Colonic mucosa (tissue), 4 donors: ENCODE measurements at regions not wholly inside any gene's neighbourhood (a gene's known extent, or its start where the extent isn't known, plus 50 kb on each side); places are given as distances from the start of the nearest gene placed in this dataset.
"Not testable (repeated sequence)": the region's sequence is repeated elsewhere in the genome, so short reads cannot be mapped to it uniquely, and the experiment has no call there.

Experiments used
- DNase-seq: peaks from one replicate; pipeline ENCODE4 v3.0.0-alpha.2; 2020
- H3K27ac ChIP-seq: fragments of 200-600 bp; one replicate; pipeline ENCODE4 v1.8.0; 2021
- H3K27me3 ChIP-seq: fragments of 200-600 bp; one replicate; pipeline ENCODE4 v1.8.0; 2021
- H3K36me3 ChIP-seq: fragments of 200-600 bp; one replicate; pipeline ENCODE4 v1.8.0; 2021
- H3K4me1 ChIP-seq: fragments of 200-600 bp; one replicate; pipeline ENCODE4 v1.8.0; 2021; ENCODE audit warnings: mild to moderate bottlenecking
- H3K4me3 ChIP-seq: fragments of 200-600 bp; one replicate; pipeline ENCODE4 v1.8.0; 2021
- H3K9ac ChIP-seq, 2 donors: one replicate each; pipeline ENCODE4 v1.7.0; 2013; ENCODE audit warnings: control low read depth in 2 of 2, low read depth in 2 of 2, low read length in 2 of 2
- H3K9me3 ChIP-seq: fragments of 200-600 bp; one replicate; pipeline ENCODE4 v1.8.0; 2021
- CTCF ChIP-seq: fragments of 200-600 bp; IDR thresholded peaks from one replicate; pipeline ENCODE4 v1.8.0; 2022; ENCODE audit warnings: antibody characterized with exemption, mild to moderate bottlenecking
- intact Hi-C: fragments of 100-400 bp; cut with DNase I; formaldehyde crosslinking; loops from one replicate; pipeline ENCODE4 v1.14.1; 2022
- donor health status: healthy.
- donor health status: DM: no; HTN: no; CAD: no.
- donor health status: DM: no; HTN: no; CAD: no.

DNA sequence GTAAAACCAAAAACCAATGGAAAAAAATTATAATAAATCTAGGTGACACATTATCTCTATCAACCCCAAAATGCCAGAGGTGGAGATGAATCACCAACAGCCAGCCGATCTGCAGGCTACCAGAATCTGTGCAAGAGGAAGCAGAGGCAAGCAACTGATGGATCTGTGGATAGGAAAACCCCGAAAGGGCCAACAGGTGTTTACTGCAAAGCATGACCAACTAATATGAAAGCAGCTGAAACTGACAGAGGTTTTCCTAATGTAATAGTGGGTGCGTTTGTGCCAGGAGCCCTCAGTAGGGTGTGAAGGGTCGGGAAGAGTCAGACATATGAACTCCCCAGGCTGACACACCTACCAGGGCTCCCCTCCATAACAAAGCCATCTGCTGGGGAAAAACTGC is 554.6 kb downstream of the RFC3 start:
- no peak overlapping the region for H3K9ac ChIP-seq
- no peak overlapping the region for H3K27ac ChIP-seq
- no peak for DNase-seq
- no peaks in the 10 kb centered on the region for H3K9me3 ChIP-seq
- no peak overlapping the region for H3K4me3 ChIP-seq
- no peaks in the 10 kb centered on the region for H3K27me3 ChIP-seq
- no peaks in the 10 kb centered on the region for H3K36me3 ChIP-seq
- no peaks in the 10 kb centered on the region for H3K4me1 ChIP-seq
- intact Hi-C loops: no loop called here
- no peak for TF ChIP-seq CTCF

GRCh38 chr13:34376483-34376882 is 558.5 kb downstream of the RFC3 start:
- TF ChIP-seq CTCF: no peak
- Histone ChIP-seq H3K9ac (no peak overlapping the region), H3K9me3 (no peaks in the 10 kb centered on the region), H3K27ac (no peak overlapping the region), H3K36me3 (no peaks in the 10 kb centered on the region), H3K4me3 (no peak overlapping the region), H3K4me1 (no peaks in the 10 kb centered on the region), H3K27me3 (no peaks in the 10 kb centered on the region)
- intact Hi-C loops: no loop called here
- DNase-seq: no peak

GRCh38 chr13:34381228-34381627 is 560.8 kb upstream of the NBEA start:
- H3K9me3 ChIP-seq: no peaks in the 10 kb centered on the region
- no peaks in the 10 kb centered on the region for H3K36me3 ChIP-seq
- TF ChIP-seq CTCF: no peak
- no peak overlapping the region for H3K4me3 ChIP-seq
- no peaks in the 10 kb centered on the region for H3K4me1 ChIP-seq
- H3K27me3 ChIP-seq: no peaks in the 10 kb centered on the region
- H3K27ac ChIP-seq: no peak overlapping the region
- no peak for DNase-seq
- no peak overlapping the region for H3K9ac ChIP-seq
- intact Hi-C loops: no loop called here

DNA sequence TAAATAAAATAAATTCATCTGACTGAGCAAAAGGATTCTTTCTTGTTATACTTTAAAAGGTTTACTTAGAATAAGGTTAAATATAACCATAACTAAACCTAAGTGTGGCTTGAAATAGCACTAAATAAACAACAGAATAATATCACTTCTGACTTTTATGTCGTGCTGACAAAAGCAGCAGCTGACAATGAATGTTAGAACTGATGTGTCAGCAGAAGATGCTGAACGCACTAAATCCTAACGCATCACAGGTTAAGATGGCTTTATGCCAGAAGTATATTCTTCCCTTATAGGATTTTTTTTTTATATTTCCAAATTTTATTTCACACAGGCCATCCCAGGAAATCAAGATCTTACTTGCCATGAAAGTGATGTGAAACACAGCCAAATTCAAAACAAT is 558.3 kb upstream of the NBEA start:
- no peak overlapping the region for H3K4me3 ChIP-seq
- no peak for TF ChIP-seq CTCF

GRCh38 chr13:34386229-34386628 is 555.8 kb upstream of the NBEA start:
- intact Hi-C loops, DNase-seq: not testable (repeated sequence)

More for the DNA sequence above, 558.3 kb upstream of the NBEA start:
- Histone ChIP-seq H3K27ac (no peak overlapping the region), H3K27me3 (no peaks in the 10 kb centered on the region), H3K9ac (no peak overlapping the region), H3K9me3 (no peaks in the 10 kb centered on the region), H3K36me3 (no peaks in the 10 kb centered on the region), H3K4me1 (no peaks in the 10 kb centered on the region)
- DNase-seq: no peak
- intact Hi-C loops: no loop called here

DNA sequence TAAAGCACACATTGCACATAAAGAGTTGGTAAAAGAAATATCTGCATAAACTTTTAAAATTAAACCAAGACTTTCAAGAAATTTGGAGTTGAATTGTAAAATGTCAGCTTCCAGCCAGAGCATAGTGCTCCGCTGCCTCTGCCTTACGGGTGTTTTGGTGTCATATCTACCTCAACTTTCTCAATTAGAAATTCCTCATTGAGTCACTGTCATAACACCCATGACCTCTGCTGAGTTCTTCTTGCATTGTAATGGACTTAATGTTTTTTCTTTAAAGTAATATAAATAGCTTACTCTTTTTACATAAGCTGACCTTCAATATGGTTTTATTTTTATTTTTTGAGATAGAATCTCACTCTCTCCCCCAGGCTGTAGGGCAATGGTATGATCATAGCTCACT is 551.0 kb upstream of the NBEA start:
- intact Hi-C loops: no loop called here
- H3K9me3 ChIP-seq: no peaks in the 10 kb centered on the region
- no peaks in the 10 kb centered on the region for H3K4me1 ChIP-seq
- no peaks in the 10 kb centered on the region for H3K27me3 ChIP-seq
- H3K9ac ChIP-seq: no peak overlapping the region
- H3K27ac ChIP-seq: no peak overlapping the region
- no peak for DNase-seq
- no peak for TF ChIP-seq CTCF
- H3K4me3 ChIP-seq: no peak overlapping the region
- H3K36me3 ChIP-seq: no peaks in the 10 kb centered on the region

More at GRCh38 chr13:34386229-34386628, 555.8 kb upstream of the NBEA start:
- H3K9ac ChIP-seq, H3K27me3 ChIP-seq, H3K4me1 ChIP-seq, H3K36me3 ChIP-seq, H3K27ac ChIP-seq, H3K9me3 ChIP-seq, H3K4me3 ChIP-seq: not testable (repeated sequence)
